GM12878 (cell line): ENCODE measurements at regions not wholly inside any gene's neighbourhood (a gene's known extent, or its start where the extent isn't known, plus 50 kb on each side); places are given as distances from the start of the nearest gene placed in this dataset.

ENCODE experiments used
- ATAC-seq: fragments of 200-7000 bp; cut with Tn5 transposase; 3 replicates; pipeline ENCODE4 v1.9.1; 2020; ENCODE audit warnings: mild to moderate bottlenecking, moderate library complexity
- BruUV-seq: library from RNA; stranded (reverse); fragments of 400-500 nt; replicated peaks from 2 replicates; lab custom pipeline; 2021; lab: Mats Ljungman, UMichigan
- CTCF ChIA-PET: fragments of 300-600 bp; sonication (Branson Sonifier 250); formaldehyde crosslinking; extraction: SDS; loops from one replicate; lab custom pipeline; 2021; ENCODE audit warnings: inconsistent platforms; lab: Yijun Ruan, JAX
- POLR2A ChIA-PET: fragments of 350-600 bp; formaldehyde crosslinking; extraction: SDS; loops from one replicate; lab custom pipeline; 2021; ENCODE audit warnings: inconsistent platforms; lab: Charles Lee
- RAD21 ChIA-PET: fragments of 300-600 bp; sonication (Branson Sonifier 250); formaldehyde crosslinking; loops from one replicate; lab custom pipeline; 2023; ENCODE audit warnings: antibody characterized with exemption; ENCODE audit not compliant: unreplicated experiment; lab: Charles Lee
- SMC1A ChIA-PET: fragments of 300-600 bp; sonication (Branson Sonifier 250); formaldehyde crosslinking; loops from one replicate; lab custom pipeline; 2023; ENCODE audit not compliant: unreplicated experiment, uncharacterized antibody; lab: Charles Lee
- DNase-seq: peaks from one replicate; pipeline ENCODE4 v3.0.0-alpha.2; 2011; ENCODE audit warnings: low read depth, low spot score
- FAIRE-seq: peaks from 3 replicates; lab custom pipeline; 2011; peaks lifted over from hg19 to GRCh38; lab: Jason Lieb, UNC
- H2AFZ ChIP-seq: 2 replicates; pipeline ENCODE4 v1.6.0; 2011; ENCODE audit warnings: low read depth, low read length, control low read depth; ENCODE audit not compliant: control insufficient read depth
- H3K27ac ChIP-seq: 2 replicates; pipeline ENCODE4 v1.5.1; 2011; ENCODE audit warnings: control low read depth; ENCODE audit not compliant: control insufficient read depth, insufficient read depth
- H3K27me3 ChIP-seq, 2 experiments: replicated peaks in 1 of 2; 2 replicates each; pipeline versions ENCODE4 v1.6.0 to v1.6.1; 2011; ENCODE audit warnings: low read length in 1 of 2; ENCODE audit not compliant: control insufficient read depth in 2 of 2, insufficient read depth in 2 of 2
- H3K36me3 ChIP-seq, 2 experiments: 2 replicates each; pipeline ENCODE4 v1.5.1; 2011; ENCODE audit warnings: low read length in 1 of 2; ENCODE audit not compliant: control insufficient read depth in 2 of 2, insufficient read depth in 2 of 2
- H3K4me1 ChIP-seq: 2 replicates; pipeline ENCODE4 v1.6.1; 2011; ENCODE audit warnings: mild to moderate bottlenecking, low read length, moderate library complexity, mixed read lengths; ENCODE audit not compliant: control insufficient read depth, insufficient read depth
- H3K4me2 ChIP-seq: 2 replicates; pipeline ENCODE4 v1.6.0; 2011; ENCODE audit warnings: control low read depth; ENCODE audit not compliant: control insufficient read depth, insufficient read depth
- H3K4me3 ChIP-seq: fragments of 200-600 bp; sonication (generic); 2 replicates; pipeline ENCODE4 v1.5.1; 2016
- H3K79me2 ChIP-seq: 2 replicates; pipeline ENCODE4 v1.6.0; 2011; ENCODE audit warnings: low read length; ENCODE audit not compliant: control insufficient read depth, insufficient read depth
- H3K9ac ChIP-seq: 2 replicates; pipeline ENCODE4 v1.8.0; 2011; ENCODE audit warnings: low read length, control low read depth, mixed read lengths; ENCODE audit not compliant: control insufficient read depth, insufficient read depth
- H3K9me3 ChIP-seq: replicated peaks from 3 replicates; pipeline ENCODE4 v1.5.1; 2011; ENCODE audit warnings: mild to moderate bottlenecking, low read length; ENCODE audit not compliant: control insufficient read depth, insufficient read depth
- H4K20me1 ChIP-seq: 2 replicates; pipeline ENCODE4 v1.6.0; 2011; ENCODE audit not compliant: control insufficient read depth, insufficient read depth
- ATF2 ChIP-seq: IDR thresholded peaks from 2 replicates; pipeline ENCODE4 v1.6.1; 2012; ENCODE audit warnings: low read length, inconsistent platforms
- BACH1 ChIP-seq: fragments of 450-650 bp; IDR thresholded peaks from 2 replicates; pipeline ENCODE4 v1.6.1; 2017; ENCODE audit warnings: mild to moderate bottlenecking, borderline replicate concordance
- PAX8 ChIP-seq: fragments of 450-650 bp; IDR thresholded peaks from 2 replicates; pipeline ENCODE4 v1.6.1; 2017; ENCODE audit warnings: mild to moderate bottlenecking, moderate library complexity
- PML ChIP-seq: IDR thresholded peaks from 2 replicates; pipeline ENCODE4 v1.6.1; 2012; ENCODE audit warnings: low read length, inconsistent platforms
- SMARCA5 ChIP-seq: fragments of 450-650 bp; IDR thresholded peaks from 2 replicates; pipeline ENCODE4 v1.6.1; 2017; ENCODE audit warnings: mild to moderate bottlenecking
- SMC3 ChIP-seq: IDR thresholded peaks from 2 replicates; pipeline ENCODE4 v1.6.1; 2011; ENCODE audit warnings: low read length, improper control_type of control experiment, borderline replicate concordance
- TCF7 ChIP-seq: IDR thresholded peaks from 2 replicates; pipeline ENCODE4 v1.6.1; 2014; ENCODE audit warnings: antibody characterized with exemption, borderline replicate concordance
- ZNF384 ChIP-seq: IDR thresholded peaks from 2 replicates; pipeline ENCODE4 v1.6.1; 2012; ENCODE audit warnings: low read depth, mild to moderate bottlenecking, low read length, improper control_type of control experiment, borderline replicate concordance
- ZSCAN29 ChIP-seq: fragments of 450-650 bp; IDR thresholded peaks from 2 replicates; pipeline ENCODE4 v1.6.1; 2017; ENCODE audit warnings: mild to moderate bottlenecking, moderate library complexity
- ZZZ3 ChIP-seq: IDR thresholded peaks from 2 replicates; pipeline ENCODE4 v1.6.1; 2011; ENCODE audit warnings: low read depth; ENCODE audit not compliant: control insufficient read depth, insufficient read length
- WGBS: methylation state at CpG from one replicate; pipeline ENCODE4 v1.1.6; 2016; ENCODE audit warnings: low lambda C conversion rate; ENCODE audit not compliant: insufficient replicate concordance, insufficient coverage; ENCODE audit errors: missing lambda C conversion rate; 5-methylcytosine and 5-hydroxymethylcytosine counted together
- in situ Hi-C: fragments of 300-500 bp; cut with MboI; formaldehyde crosslinking; loops from 9 replicates; pipeline ENCODE4 v1.14.3; 2018; ENCODE audit warnings: mixed read lengths
- intact Hi-C: fragments of 100-400 bp; cut with micrococcal nuclease; formaldehyde crosslinking; loops from one replicate; pipeline ENCODE4 v1.14.2; 2022; ENCODE audit not compliant: unreplicated experiment
- TF ChIP-seq, protein P1 (sequence below): fragments of 450-650 bp; IDR thresholded peaks from 2 replicates; pipeline ENCODE4 v1.6.1; 2014; ENCODE audit warnings: mild to moderate bottlenecking

DNA sequence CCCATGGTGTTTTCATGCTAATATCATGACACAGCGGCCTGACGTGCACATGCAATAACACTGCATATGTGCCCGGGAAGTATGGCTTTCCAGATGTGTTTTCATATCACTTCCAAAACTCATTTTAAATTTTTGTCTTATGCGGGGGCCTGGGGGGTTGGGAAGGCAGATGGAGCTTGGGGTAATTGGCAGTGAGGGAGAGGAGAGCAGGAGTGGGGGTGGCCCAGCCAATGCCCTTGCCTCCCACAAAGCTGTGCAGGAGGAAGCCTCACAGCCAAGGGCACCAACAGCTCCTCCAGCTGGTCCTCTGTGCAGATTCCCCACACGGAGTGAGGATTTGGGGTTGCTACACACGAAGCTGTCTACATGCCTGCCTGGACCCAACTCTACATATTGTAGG lies 805.2 kb downstream of the GALR1 start:
- no peak overlapping the region for H3K27ac ChIP-seq
- CTCF ChIA-PET: no interaction called here
- RAD21 ChIA-PET: no interaction called here
- no peaks in the 10 kb centered on the region for H3K9me3 ChIP-seq
- POLR2A ChIA-PET: no interaction called here
- no peak overlapping the region for H3K4me2 ChIP-seq
- no peak overlapping the region for H3K9ac ChIP-seq
- intact Hi-C loops: no loop called here
- 29% methylated on average over 6 of the region's 6 CpGs for WGBS
- no peak overlapping the region for H3K4me3 ChIP-seq
- H3K4me1 ChIP-seq: no peaks in the 10 kb centered on the region
- H3K27me3 ChIP-seq: no peaks in the 10 kb centered on the region
- no peaks in the 10 kb centered on the region for H3K79me2 ChIP-seq
- SMC1A ChIA-PET: no interaction called here
- no peaks in the 10 kb centered on the region for H3K36me3 ChIP-seq
- no peak overlapping the region for H2AFZ ChIP-seq
- TF ChIP-seq SMC3 (no peak), TCF7 (no peak), BACH1 (no peak), ZNF384 (no peak), SMARCA5 (no peak), PML (no peak), ZSCAN29 (no peak), PAX8 (no peak), ZZZ3 (no peak), ATF2 (no peak)
- TF ChIP-seq, protein P1, sequence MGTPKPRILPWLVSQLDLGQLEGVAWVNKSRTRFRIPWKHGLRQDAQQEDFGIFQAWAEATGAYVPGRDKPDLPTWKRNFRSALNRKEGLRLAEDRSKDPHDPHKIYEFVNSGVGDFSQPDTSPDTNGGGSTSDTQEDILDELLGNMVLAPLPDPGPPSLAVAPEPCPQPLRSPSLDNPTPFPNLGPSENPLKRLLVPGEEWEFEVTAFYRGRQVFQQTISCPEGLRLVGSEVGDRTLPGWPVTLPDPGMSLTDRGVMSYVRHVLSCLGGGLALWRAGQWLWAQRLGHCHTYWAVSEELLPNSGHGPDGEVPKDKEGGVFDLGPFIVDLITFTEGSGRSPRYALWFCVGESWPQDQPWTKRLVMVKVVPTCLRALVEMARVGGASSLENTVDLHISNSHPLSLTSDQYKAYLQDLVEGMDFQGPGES: no peak
- DNase-seq (no peak), ATAC-seq (no peak), FAIRE-seq (no peak)
- no peaks in the 10 kb centered on the region for H4K20me1 ChIP-seq
- in situ Hi-C loops: no loop called here
- BruUV-seq: no TSS peak
